Loucy (cell line): ENCODE measurements at regions not wholly inside any gene's neighbourhood (a gene's known extent, or its start where the extent isn't known, plus 50 kb on each side); places are given as distances from the start of the nearest gene placed in this dataset.
"Not testable (repeated sequence)": the region's sequence is repeated elsewhere in the genome, so short reads cannot be mapped to it uniquely, and the experiment has no call there.

ENCODE experiments used
- H2AFZ ChIP-seq: fragments of 200-600 bp; sonication (generic); 2 replicates; pipeline ENCODE4 v1.6.0; 2016; ENCODE audit warnings: antibody characterized with exemption, mild to moderate bottlenecking, low read length, moderate library complexity
- H3F3A ChIP-seq: fragments of 200-600 bp; 2 replicates; pipeline ENCODE4 v1.6.0; 2016; ENCODE audit warnings: antibody characterized with exemption, low read depth, mild to moderate bottlenecking
- H3K27me3 ChIP-seq: fragments of 200-600 bp; sonication (generic); 2 replicates; pipeline ENCODE4 v1.6.1; 2014; ENCODE audit warnings: low read length, mild to moderate bottlenecking; ENCODE audit not compliant: insufficient read depth, poor library complexity, severe bottlenecking
- H3K36me3 ChIP-seq: fragments of 200-600 bp; sonication (generic); 2 replicates; pipeline ENCODE4 v1.6.1; 2016; ENCODE audit warnings: low read length; ENCODE audit not compliant: insufficient read depth
- H3K4me1 ChIP-seq: fragments of 200-600 bp; sonication (generic); 2 replicates; pipeline ENCODE4 v1.5.1; 2014; ENCODE audit warnings: low read length, mild to moderate bottlenecking; ENCODE audit not compliant: insufficient read depth, poor library complexity, severe bottlenecking
- H3K4me2 ChIP-seq: fragments of 200-600 bp; sonication (generic); 2 replicates; pipeline ENCODE4 v1.6.0; 2014; ENCODE audit warnings: antibody characterized with exemption, low read length, low read depth, mild to moderate bottlenecking; ENCODE audit not compliant: poor library complexity, severe bottlenecking
- H3K4me3 ChIP-seq: fragments of 200-600 bp; sonication (generic); 2 replicates; pipeline ENCODE4 v1.5.1; 2014; ENCODE audit warnings: low read length, mild to moderate bottlenecking, mixed read lengths; ENCODE audit not compliant: poor library complexity, severe bottlenecking
- H3K79me2 ChIP-seq: fragments of 200-600 bp; sonication (generic); 2 replicates; pipeline ENCODE4 v1.6.1; 2014; ENCODE audit warnings: low read length; ENCODE audit not compliant: insufficient read depth
- H3K9ac ChIP-seq: fragments of 200-600 bp; sonication (generic); 2 replicates; pipeline ENCODE4 v1.6.0; 2014; ENCODE audit warnings: mild to moderate bottlenecking, low read depth, low read length, moderate library complexity; ENCODE audit not compliant: poor library complexity, severe bottlenecking
- H3K9me2 ChIP-seq: fragments of 200-600 bp; sonication (generic); replicated peaks from 2 replicates; pipeline ENCODE4 v1.6.1; 2016; ENCODE audit warnings: low read depth, low read length, mixed read lengths
- H3K9me3 ChIP-seq: fragments of 200-600 bp; sonication (generic); 2 replicates; pipeline ENCODE4 v1.6.1; 2014; ENCODE audit warnings: mild to moderate bottlenecking, antibody characterized with exemption, low read length, low read depth; ENCODE audit not compliant: insufficient read depth
- H4K20me1 ChIP-seq: fragments of 200-600 bp; sonication (generic); 2 replicates; pipeline ENCODE4 v1.6.0; 2014; ENCODE audit warnings: antibody characterized with exemption, low read length, mild to moderate bottlenecking; ENCODE audit not compliant: insufficient read depth, poor library complexity, severe bottlenecking
- EZH2phosphoT487 ChIP-seq: fragments of 200-600 bp; IDR thresholded peaks from 2 replicates; pipeline ENCODE4 v1.6.1; 2018; ENCODE audit warnings: antibody characterized with exemption, mild to moderate bottlenecking, moderate library complexity, borderline replicate concordance
- TF ChIP-seq, protein P1 (sequence below): fragments of 200-600 bp; sonication (generic); conservative IDR thresholded peaks from 2 replicates; pipeline ENCODE4 v1.5.1; 2014; ENCODE audit warnings: mild to moderate bottlenecking, antibody characterized with exemption, low read length

- Histone ChIP-seq H3K9me2 (no peaks in the 10 kb centered on the region), H3K79me2 (no peaks in the 10 kb centered on the region), H3K27me3 (no peaks in the 10 kb centered on the region), H3K4me2 (no peak overlapping the region), H2AFZ (no peak overlapping the region), H3K9me3 (no peaks in the 10 kb centered on the region), H3K4me1 (no peaks in the 10 kb centered on the region), H3F3A (no peaks in the 10 kb centered on the region), H3K36me3 (no peaks in the 10 kb centered on the region), H4K20me1 (no peaks in the 10 kb centered on the region), H3K4me3 (no peak overlapping the region), H3K9ac (no peak overlapping the region)
- TF ChIP-seq EZH2phosphoT487: no peak
- TF ChIP-seq, protein P1, sequence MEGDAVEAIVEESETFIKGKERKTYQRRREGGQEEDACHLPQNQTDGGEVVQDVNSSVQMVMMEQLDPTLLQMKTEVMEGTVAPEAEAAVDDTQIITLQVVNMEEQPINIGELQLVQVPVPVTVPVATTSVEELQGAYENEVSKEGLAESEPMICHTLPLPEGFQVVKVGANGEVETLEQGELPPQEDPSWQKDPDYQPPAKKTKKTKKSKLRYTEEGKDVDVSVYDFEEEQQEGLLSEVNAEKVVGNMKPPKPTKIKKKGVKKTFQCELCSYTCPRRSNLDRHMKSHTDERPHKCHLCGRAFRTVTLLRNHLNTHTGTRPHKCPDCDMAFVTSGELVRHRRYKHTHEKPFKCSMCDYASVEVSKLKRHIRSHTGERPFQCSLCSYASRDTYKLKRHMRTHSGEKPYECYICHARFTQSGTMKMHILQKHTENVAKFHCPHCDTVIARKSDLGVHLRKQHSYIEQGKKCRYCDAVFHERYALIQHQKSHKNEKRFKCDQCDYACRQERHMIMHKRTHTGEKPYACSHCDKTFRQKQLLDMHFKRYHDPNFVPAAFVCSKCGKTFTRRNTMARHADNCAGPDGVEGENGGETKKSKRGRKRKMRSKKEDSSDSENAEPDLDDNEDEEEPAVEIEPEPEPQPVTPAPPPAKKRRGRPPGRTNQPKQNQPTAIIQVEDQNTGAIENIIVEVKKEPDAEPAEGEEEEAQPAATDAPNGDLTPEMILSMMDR: no peak
Measured at GRCh38 chr20:22826306-22827230, 208.5 kb upstream of the SSTR4 start.

DNA sequence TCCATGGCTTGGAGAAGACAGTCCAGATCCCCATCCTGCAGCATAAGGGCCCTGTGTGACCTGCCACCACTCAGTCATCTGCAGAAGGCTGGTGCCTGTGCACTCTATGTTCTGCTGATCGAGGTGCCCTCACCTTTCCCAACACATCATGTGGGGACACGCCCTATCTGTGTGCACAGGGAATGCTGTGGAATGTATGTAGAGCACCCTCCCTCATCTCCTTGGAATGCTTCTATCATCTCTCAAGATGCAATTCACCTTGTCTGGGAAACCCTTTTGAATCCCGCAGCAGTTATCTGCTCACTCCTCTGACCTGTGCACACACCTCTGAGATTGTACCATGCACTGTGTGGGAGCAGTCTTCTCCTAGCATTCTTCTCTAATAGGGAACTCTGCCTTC lies 207.2 kb upstream of the SSTR4 start:
- H3K36me3 ChIP-seq: no peaks in the 10 kb centered on the region
- H3K9me2 ChIP-seq: no peaks in the 10 kb centered on the region
- no peaks in the 10 kb centered on the region for H3K9me3 ChIP-seq
- H4K20me1 ChIP-seq: no peaks in the 10 kb centered on the region
- no peaks in the 10 kb centered on the region for H3K79me2 ChIP-seq
- no peak overlapping the region for H3K4me3 ChIP-seq
- H3K27me3 ChIP-seq: no peaks in the 10 kb centered on the region
- no peak overlapping the region for H3K9ac ChIP-seq
- no peaks in the 10 kb centered on the region for H3F3A ChIP-seq
- H3K4me1 ChIP-seq: no peaks in the 10 kb centered on the region
- no peak for TF ChIP-seq EZH2phosphoT487
- no peak overlapping the region for H2AFZ ChIP-seq
- no peak overlapping the region for H3K4me2 ChIP-seq

- Histone ChIP-seq H3K9ac (no peak overlapping the region), H3K4me1 (no peaks in the 10 kb centered on the region), H3K36me3 (no peaks in the 10 kb centered on the region), H3K79me2 (no peaks in the 10 kb centered on the region), H3F3A (no peaks in the 10 kb centered on the region), H3K9me3 (no peaks in the 10 kb centered on the region), H3K9me2 (no peaks in the 10 kb centered on the region), H2AFZ (no peak overlapping the region), H4K20me1 (no peaks in the 10 kb centered on the region), H3K4me3 (no peak overlapping the region), H3K4me2 (no peak overlapping the region), H3K27me3 (no peaks in the 10 kb centered on the region)
- TF ChIP-seq, protein P1: no peak
- TF ChIP-seq EZH2phosphoT487: no peak
Measured at GRCh38 chr20:22829356-22829755, 205.8 kb upstream of the SSTR4 start.

- no peak overlapping the region for H2AFZ ChIP-seq
- H3F3A ChIP-seq: no peaks in the 10 kb centered on the region
- no peak overlapping the region for H3K4me2 ChIP-seq
- no peaks in the 10 kb centered on the region for H3K27me3 ChIP-seq
- TF ChIP-seq EZH2phosphoT487: no peak
- TF ChIP-seq, protein P1: no peak
- H3K9ac ChIP-seq: no peak overlapping the region
- no peaks in the 10 kb centered on the region for H3K9me2 ChIP-seq
- H3K36me3 ChIP-seq: no peaks in the 10 kb centered on the region
- no peaks in the 10 kb centered on the region for H4K20me1 ChIP-seq
- H3K79me2 ChIP-seq: no peaks in the 10 kb centered on the region
- H3K4me1 ChIP-seq: no peaks in the 10 kb centered on the region
- no peaks in the 10 kb centered on the region for H3K9me3 ChIP-seq
- H3K4me3 ChIP-seq: no peak overlapping the region
Measured at GRCh38 chr20:22830138-22830537, 205.0 kb upstream of the SSTR4 start.

DNA sequence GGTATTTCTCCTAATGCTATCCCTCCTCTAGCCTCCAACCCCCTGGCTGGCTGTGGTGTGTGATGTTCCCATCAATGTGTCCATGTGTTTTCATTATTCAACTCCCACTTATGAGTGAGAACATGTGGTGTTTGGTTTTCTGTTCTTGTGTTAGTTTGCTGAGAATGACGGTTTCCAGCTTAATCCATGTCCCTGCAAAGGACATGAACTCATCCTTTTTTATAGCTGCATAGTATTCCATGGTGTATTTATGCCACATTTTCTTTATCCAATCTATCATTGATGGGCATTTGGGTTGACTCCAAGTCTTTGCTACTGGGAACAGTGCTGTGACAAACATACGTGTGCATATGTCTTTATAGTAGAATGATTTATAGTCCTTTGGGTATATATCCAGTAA lies 204.4 kb upstream of the SSTR4 start:
- not testable (repeated sequence) for H2AFZ ChIP-seq, H3K4me3 ChIP-seq, H3K36me3 ChIP-seq, H3K9me3 ChIP-seq, H3F3A ChIP-seq, H3K9me2 ChIP-seq, H3K9ac ChIP-seq, H3K4me2 ChIP-seq, H3K27me3 ChIP-seq, H4K20me1 ChIP-seq, H3K4me1 ChIP-seq, H3K79me2 ChIP-seq
